HG03571 (cell line): ENCODE measurements at regions not wholly inside any gene's neighbourhood (a gene's known extent, or its start where the extent isn't known, plus 50 kb on each side); places are given as distances from the start of the nearest gene placed in this dataset.
"Not testable (repeated sequence)": the region's sequence is repeated elsewhere in the genome, so short reads cannot be mapped to it uniquely, and the experiment has no call there.

Experiments used
- ATAC-seq: cut with Tn5 transposase; IDR thresholded peaks from one replicate; pipeline ENCODE4 v1.9.1; 2021; ENCODE audit not compliant: unreplicated experiment

- ATAC-seq, result no peak
These were observed 109.4 kb downstream of the TMEM30B start for GRCh38 chr14:61171727-61172126.

GRCh38 chr14:61168141-61168540 is 113.0 kb downstream of the TMEM30B start:
- no peak for ATAC-seq

GRCh38 chr14:61167642-61168041 is 113.5 kb downstream of the TMEM30B start:
- no peak for ATAC-seq

- no peak for ATAC-seq
These were observed 120.3 kb downstream of the TMEM30B start for GRCh38 chr14:61160798-61161197.

GRCh38 chr14:61154641-61155040 is 126.5 kb downstream of the TMEM30B start:
- ATAC-seq, result no peak

- no peak for ATAC-seq
These were observed 127.1 kb downstream of the TMEM30B start for GRCh38 chr14:61153914-61154545.

GRCh38 chr14:61153431-61153830 is 127.7 kb downstream of the TMEM30B start:
- no peak for ATAC-seq

GRCh38 chr14:61152851-61153364 is 128.2 kb downstream of the TMEM30B start:
- no peak for ATAC-seq

GRCh38 chr14:61151251-61151650 is 129.9 kb downstream of the TMEM30B start:
- no peak for ATAC-seq

- ATAC-seq, result no peak
These were observed 130.3 kb downstream of the TMEM30B start for GRCh38 chr14:61150851-61151250.

- no peak for ATAC-seq
These were observed 131.2 kb downstream of the TMEM30B start for GRCh38 chr14:61149896-61150295.

- ATAC-seq, result no peak
These were observed 132.3 kb downstream of the TMEM30B start for GRCh38 chr14:61148742-61149350.

- no peak for ATAC-seq
These were observed 133.1 kb downstream of the TMEM30B start for GRCh38 chr14:61147831-61148549.

- ATAC-seq, result no peak
These were observed 133.7 kb downstream of the TMEM30B start for GRCh38 chr14:61147381-61147821.

GRCh38 chr14:61146899-61147298 is 134.2 kb downstream of the TMEM30B start:
- ATAC-seq, result no peak

- no peak for ATAC-seq
These were observed 135.1 kb downstream of the TMEM30B start for GRCh38 chr14:61145903-61146481.

GRCh38 chr14:61145034-61145902 is 135.9 kb downstream of the TMEM30B start:
- no peak for ATAC-seq

GRCh38 chr14:61144117-61145033 is 136.8 kb downstream of the TMEM30B start:
- ATAC-seq, result not testable (repeated sequence)

- ATAC-seq, result no peak
These were observed 140.3 kb downstream of the TMEM30B start for GRCh38 chr14:61140872-61141271.

GRCh38 chr14:61140271-61140670 is 140.9 kb downstream of the TMEM30B start:
- ATAC-seq, result no peak
